Panc1 (cell line): ENCODE measurements at regions not wholly inside any gene's neighbourhood (a gene's known extent, or its start where the extent isn't known, plus 50 kb on each side); places are given as distances from the start of the nearest gene placed in this dataset.

ENCODE experiments used
- ATAC-seq: fragments of 200-7000 bp; cut with Tn5 transposase; 2 replicates; pipeline ENCODE4 v1.9.1; 2020; ENCODE audit warnings: mild to moderate bottlenecking, moderate library complexity
- BruUV-seq: library from RNA; stranded (reverse); fragments of 400-500 nt; replicated peaks from 2 replicates; lab custom pipeline; 2021; lab: Mats Ljungman, UMichigan
- CTCF ChIA-PET: fragments of 300-600 bp; sonication (Branson Sonifier 250); formaldehyde crosslinking; loops from one replicate; lab custom pipeline; 2022; ENCODE audit warnings: antibody characterized with exemption; lab: Charles Lee
- POLR2A ChIA-PET: fragments of 300-600 bp; sonication (Branson Sonifier 250); formaldehyde crosslinking; loops from one replicate; lab custom pipeline; 2022; ENCODE audit warnings: antibody characterized with exemption; lab: Charles Lee
- DNase-seq: peaks from one replicate; pipeline ENCODE4 v3.0.0-alpha.2; 2010; ENCODE audit warnings: low read depth, low spot score
- H3K27ac ChIP-seq: 2 replicates; pipeline ENCODE4 v1.5.1; 2011; ENCODE audit warnings: mild to moderate bottlenecking, low read length, inconsistent platforms
- H3K27me3 ChIP-seq: fragments of 200-500 bp; sonication (Bioruptor generic); 2 replicates; pipeline ENCODE4 v1.6.0; 2014; ENCODE audit warnings: low read length, inconsistent platforms; ENCODE audit not compliant: control insufficient read depth, insufficient read depth
- H3K36me3 ChIP-seq: fragments of 200-500 bp; sonication (Bioruptor generic); 2 replicates; pipeline ENCODE4 v1.5.1; 2014; ENCODE audit warnings: inconsistent platforms, mild to moderate bottlenecking, low read length, moderate library complexity; ENCODE audit not compliant: control insufficient read depth, insufficient read depth
- H3K4me1 ChIP-seq: 2 replicates; pipeline ENCODE4 v1.5.1; 2011; ENCODE audit warnings: inconsistent platforms, mild to moderate bottlenecking, low read length, moderate library complexity; ENCODE audit not compliant: control insufficient read depth, insufficient read depth
- H3K4me3 ChIP-seq, 2 experiments: 2 replicates each; pipeline ENCODE4 v1.5.1; 2011 to 2012; ENCODE audit warnings: low read depth in 2 of 2, low read length in 2 of 2, mild to moderate bottlenecking in 2 of 2, inconsistent platforms in 1 of 2, moderate library complexity in 1 of 2
- H3K9me3 ChIP-seq: fragments of 200-500 bp; sonication (Bioruptor generic); 2 replicates; pipeline ENCODE4 v1.5.1; 2014; ENCODE audit warnings: low read depth, mild to moderate bottlenecking, inconsistent platforms, low read length, moderate library complexity; ENCODE audit not compliant: control insufficient read depth, insufficient read depth
- POLR2AphosphoS5 ChIP-seq: IDR thresholded peaks from 2 replicates; pipeline ENCODE4 v1.6.1; 2012; ENCODE audit warnings: mild to moderate bottlenecking, low read depth, low read length, moderate library complexity
- SIN3A ChIP-seq: IDR thresholded peaks from 2 replicates; pipeline ENCODE4 v1.6.1; 2012; ENCODE audit warnings: low read depth, mild to moderate bottlenecking, low read length, moderate library complexity, borderline replicate concordance; ENCODE audit not compliant: insufficient read depth
- TCF7L2 ChIP-seq: IDR thresholded peaks from 2 replicates; pipeline ENCODE4 v1.6.1; 2011; ENCODE audit warnings: mild to moderate bottlenecking, low read depth, low read length, inconsistent platforms
- in situ Hi-C: cut with HindIII; loops from 2 replicates; pipeline ENCODE4 v1.10.0; 2016; ENCODE audit warnings: low sequenced_read_pairs, low pct_unique_long_range_greater_than_20kb
- intact Hi-C: fragments of 100-400 bp; cut with micrococcal nuclease; formaldehyde crosslinking; loops from one replicate; pipeline ENCODE4 v1.10.0; 2022; ENCODE audit not compliant: unreplicated experiment
- TF ChIP-seq, protein P1 (sequence below), 2 experiments: IDR thresholded peaks; 2 replicates each; pipeline ENCODE4 v1.6.1; 2011 to 2012; ENCODE audit warnings: low read depth in 2 of 2, control low read depth in 1 of 2, low read length in 1 of 2, mild to moderate bottlenecking in 1 of 2, moderate library complexity in 1 of 2; ENCODE audit not compliant: insufficient read depth in 1 of 2
- TF ChIP-seq, protein P2 (sequence below): fragments of 450-650 bp; IDR thresholded peaks from 2 replicates; pipeline ENCODE4 v1.5.1; 2017; ENCODE audit warnings: mild to moderate bottlenecking

DNA sequence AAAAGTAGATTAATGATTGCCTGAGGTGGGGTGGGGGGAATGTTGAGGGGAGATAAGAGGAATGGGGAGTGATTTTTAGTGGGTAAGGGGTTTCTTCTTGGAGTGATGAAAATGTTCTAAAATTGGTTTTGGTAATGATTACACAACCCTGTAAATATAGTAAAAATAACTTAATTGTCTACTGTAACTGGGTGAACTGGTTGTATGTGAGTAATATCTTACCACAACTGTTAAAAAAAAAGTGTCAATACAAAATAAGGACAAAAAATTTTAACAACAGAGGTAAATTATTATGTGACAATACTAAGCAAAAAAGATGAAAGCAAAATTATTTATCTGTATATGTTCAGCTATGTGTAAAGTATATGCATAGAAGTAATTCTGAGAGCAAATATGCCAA, 86.3 kb upstream of the RASSF8 start:
- ChIA-PET CTCF (interaction anchor here (0.9 kb wide), 1 partner anchor 53 kb away, joined by 4 read pairs; no protein-coding TSS in a partner anchor), POLR2A (no interaction called here)
- ATAC-seq (no peak), DNase-seq (no peak)
- H3K27ac ChIP-seq, result no peak overlapping the region
- no peaks in the 10 kb centered on the region for H3K4me1 ChIP-seq
- intact Hi-C loops (no loop called here), in situ Hi-C loops (no loop called here)
- no peaks in the 10 kb centered on the region for H3K36me3 ChIP-seq
- TF ChIP-seq, protein P1, sequence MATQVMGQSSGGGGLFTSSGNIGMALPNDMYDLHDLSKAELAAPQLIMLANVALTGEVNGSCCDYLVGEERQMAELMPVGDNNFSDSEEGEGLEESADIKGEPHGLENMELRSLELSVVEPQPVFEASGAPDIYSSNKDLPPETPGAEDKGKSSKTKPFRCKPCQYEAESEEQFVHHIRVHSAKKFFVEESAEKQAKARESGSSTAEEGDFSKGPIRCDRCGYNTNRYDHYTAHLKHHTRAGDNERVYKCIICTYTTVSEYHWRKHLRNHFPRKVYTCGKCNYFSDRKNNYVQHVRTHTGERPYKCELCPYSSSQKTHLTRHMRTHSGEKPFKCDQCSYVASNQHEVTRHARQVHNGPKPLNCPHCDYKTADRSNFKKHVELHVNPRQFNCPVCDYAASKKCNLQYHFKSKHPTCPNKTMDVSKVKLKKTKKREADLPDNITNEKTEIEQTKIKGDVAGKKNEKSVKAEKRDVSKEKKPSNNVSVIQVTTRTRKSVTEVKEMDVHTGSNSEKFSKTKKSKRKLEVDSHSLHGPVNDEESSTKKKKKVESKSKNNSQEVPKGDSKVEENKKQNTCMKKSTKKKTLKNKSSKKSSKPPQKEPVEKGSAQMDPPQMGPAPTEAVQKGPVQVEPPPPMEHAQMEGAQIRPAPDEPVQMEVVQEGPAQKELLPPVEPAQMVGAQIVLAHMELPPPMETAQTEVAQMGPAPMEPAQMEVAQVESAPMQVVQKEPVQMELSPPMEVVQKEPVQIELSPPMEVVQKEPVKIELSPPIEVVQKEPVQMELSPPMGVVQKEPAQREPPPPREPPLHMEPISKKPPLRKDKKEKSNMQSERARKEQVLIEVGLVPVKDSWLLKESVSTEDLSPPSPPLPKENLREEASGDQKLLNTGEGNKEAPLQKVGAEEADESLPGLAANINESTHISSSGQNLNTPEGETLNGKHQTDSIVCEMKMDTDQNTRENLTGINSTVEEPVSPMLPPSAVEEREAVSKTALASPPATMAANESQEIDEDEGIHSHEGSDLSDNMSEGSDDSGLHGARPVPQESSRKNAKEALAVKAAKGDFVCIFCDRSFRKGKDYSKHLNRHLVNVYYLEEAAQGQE (IDR thresholded peaks at IDR 0.05; ENCODE audit: insufficient read depth in 1 of 2, low read depth in 2 of 2, low read length in 1 of 2), result no peak
- TF ChIP-seq, protein P2, sequence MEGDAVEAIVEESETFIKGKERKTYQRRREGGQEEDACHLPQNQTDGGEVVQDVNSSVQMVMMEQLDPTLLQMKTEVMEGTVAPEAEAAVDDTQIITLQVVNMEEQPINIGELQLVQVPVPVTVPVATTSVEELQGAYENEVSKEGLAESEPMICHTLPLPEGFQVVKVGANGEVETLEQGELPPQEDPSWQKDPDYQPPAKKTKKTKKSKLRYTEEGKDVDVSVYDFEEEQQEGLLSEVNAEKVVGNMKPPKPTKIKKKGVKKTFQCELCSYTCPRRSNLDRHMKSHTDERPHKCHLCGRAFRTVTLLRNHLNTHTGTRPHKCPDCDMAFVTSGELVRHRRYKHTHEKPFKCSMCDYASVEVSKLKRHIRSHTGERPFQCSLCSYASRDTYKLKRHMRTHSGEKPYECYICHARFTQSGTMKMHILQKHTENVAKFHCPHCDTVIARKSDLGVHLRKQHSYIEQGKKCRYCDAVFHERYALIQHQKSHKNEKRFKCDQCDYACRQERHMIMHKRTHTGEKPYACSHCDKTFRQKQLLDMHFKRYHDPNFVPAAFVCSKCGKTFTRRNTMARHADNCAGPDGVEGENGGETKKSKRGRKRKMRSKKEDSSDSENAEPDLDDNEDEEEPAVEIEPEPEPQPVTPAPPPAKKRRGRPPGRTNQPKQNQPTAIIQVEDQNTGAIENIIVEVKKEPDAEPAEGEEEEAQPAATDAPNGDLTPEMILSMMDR, result no peak
- no peak for TF ChIP-seq TCF7L2
- no peak for TF ChIP-seq POLR2AphosphoS5
- TF ChIP-seq SIN3A, result no peak
- peaks cover 5% of the 10 kb centered on the region; the same call in 1 of the 2 replicates for H3K27me3 ChIP-seq
- no peak overlapping the region for H3K4me3 ChIP-seq
- BruUV-seq, result no TSS peak
- no peaks in the 10 kb centered on the region for H3K9me3 ChIP-seq

DNA sequence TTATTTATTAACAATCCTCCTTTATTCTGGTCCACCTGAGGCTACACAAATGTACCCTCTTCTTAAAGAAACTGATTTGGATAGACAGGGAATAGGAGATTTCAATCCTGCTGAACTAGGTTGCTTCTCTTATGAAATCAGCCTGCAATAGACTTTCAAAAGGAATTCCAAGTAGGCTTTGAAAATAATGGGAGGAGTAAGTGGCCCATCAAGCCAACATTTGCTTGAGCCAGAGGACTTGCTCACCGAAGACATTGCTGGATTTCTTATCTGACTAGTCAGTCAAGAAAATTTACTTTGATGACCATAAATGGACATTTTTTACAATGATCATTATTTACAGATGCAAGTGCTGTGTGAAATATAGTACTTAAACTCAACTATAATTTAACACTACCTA, 82.8 kb upstream of the RASSF8 start:
- ChIA-PET CTCF (no interaction called here), POLR2A (no interaction called here)
- H3K4me1 ChIP-seq, result no peaks in the 10 kb centered on the region
- no peaks in the 10 kb centered on the region for H3K36me3 ChIP-seq
- intact Hi-C loops, result no loop called here
- BruUV-seq, result no TSS peak
- peaks cover 5% of the 10 kb centered on the region; the same call in 1 of the 2 replicates for H3K27me3 ChIP-seq
- in situ Hi-C loops, result no loop called here
- no peak overlapping the region for H3K27ac ChIP-seq
- no peak for TF ChIP-seq SIN3A
- TF ChIP-seq TCF7L2, result no peak
- TF ChIP-seq, protein P1 (IDR thresholded peaks at IDR 0.05; ENCODE audit: insufficient read depth in 1 of 2, low read depth in 2 of 2, low read length in 1 of 2), result no peak
- no peak for TF ChIP-seq POLR2AphosphoS5
- TF ChIP-seq, protein P2, result no peak
- H3K4me3 ChIP-seq, result no peak overlapping the region
- H3K9me3 ChIP-seq, result no peaks in the 10 kb centered on the region
- ATAC-seq (no peak), DNase-seq (no peak)
